Tibial nerve (tissue), 4 donors: ENCODE measurements at regions not wholly inside any gene's neighbourhood (a gene's known extent, or its start where the extent isn't known, plus 50 kb on each side); places are given as distances from the start of the nearest gene placed in this dataset.

Experiments used
- CTCF ChIP-seq, 5 experiments: fragments of 200-600 bp in 3 of 5; fragments of 450-650 bp in 2 of 5; sonication (generic) in 3 of 5; IDR thresholded peaks; one replicate each; pipeline ENCODE4 v1.5.1; 2016 to 2019; ENCODE audit warnings: antibody characterized with exemption in 5 of 5, mild to moderate bottlenecking in 3 of 5, moderate library complexity in 2 of 5
- EP300 ChIP-seq, 2 donors: sonication (generic); formaldehyde crosslinking; IDR thresholded peaks; one replicate each; pipeline ENCODE4 v1.6.1; 2017; ENCODE audit warnings: antibody characterized with exemption in 2 of 2, mild to moderate bottlenecking in 1 of 2
- POLR2A ChIP-seq, 2 donors: fragments of 450-650 bp; IDR thresholded peaks; one replicate each; pipeline ENCODE4 v1.6.1; 2017; ENCODE audit warnings: antibody characterized with exemption in 2 of 2, mild to moderate bottlenecking in 2 of 2, moderate library complexity in 2 of 2

- TF ChIP-seq CTCF (IDR thresholded peaks at IDR 0.05) (no peak), POLR2A (IDR thresholded peaks at IDR 0.05) (no peak), EP300 (IDR thresholded peaks at IDR 0.05) (no peak)
These were observed 84.6 kb upstream of the ERCC4 start for GRCh38 chr16:13835387-13835786.
